SU-DHL-6 (cell line): ENCODE measurements at regions not wholly inside any gene's neighbourhood (a gene's known extent, or its start where the extent isn't known, plus 50 kb on each side); places are given as distances from the start of the nearest gene placed in this dataset.

ENCODE experiments used
- EZH2phosphoT487 ChIP-seq: fragments of 200-600 bp; sonication (generic), shearing (Covaris generic); conservative IDR thresholded peaks from 2 replicates; pipeline ENCODE4 v1.6.1; 2018; ENCODE audit warnings: mild to moderate bottlenecking, antibody characterized with exemption, low read length, moderate library complexity, mixed read lengths
- TF ChIP-seq, protein P1 (sequence below): fragments of 200-600 bp; sonication (generic); IDR thresholded peaks from one replicate; pipeline ENCODE4 v1.5.1; 2017; ENCODE audit warnings: antibody characterized with exemption, mild to moderate bottlenecking, low read length, moderate library complexity; ENCODE audit not compliant: insufficient read depth, poor library complexity, severe bottlenecking

GRCh38 chr3:31403197-31403596 is 129.5 kb upstream of the STT3B start:
- TF ChIP-seq, protein P1, sequence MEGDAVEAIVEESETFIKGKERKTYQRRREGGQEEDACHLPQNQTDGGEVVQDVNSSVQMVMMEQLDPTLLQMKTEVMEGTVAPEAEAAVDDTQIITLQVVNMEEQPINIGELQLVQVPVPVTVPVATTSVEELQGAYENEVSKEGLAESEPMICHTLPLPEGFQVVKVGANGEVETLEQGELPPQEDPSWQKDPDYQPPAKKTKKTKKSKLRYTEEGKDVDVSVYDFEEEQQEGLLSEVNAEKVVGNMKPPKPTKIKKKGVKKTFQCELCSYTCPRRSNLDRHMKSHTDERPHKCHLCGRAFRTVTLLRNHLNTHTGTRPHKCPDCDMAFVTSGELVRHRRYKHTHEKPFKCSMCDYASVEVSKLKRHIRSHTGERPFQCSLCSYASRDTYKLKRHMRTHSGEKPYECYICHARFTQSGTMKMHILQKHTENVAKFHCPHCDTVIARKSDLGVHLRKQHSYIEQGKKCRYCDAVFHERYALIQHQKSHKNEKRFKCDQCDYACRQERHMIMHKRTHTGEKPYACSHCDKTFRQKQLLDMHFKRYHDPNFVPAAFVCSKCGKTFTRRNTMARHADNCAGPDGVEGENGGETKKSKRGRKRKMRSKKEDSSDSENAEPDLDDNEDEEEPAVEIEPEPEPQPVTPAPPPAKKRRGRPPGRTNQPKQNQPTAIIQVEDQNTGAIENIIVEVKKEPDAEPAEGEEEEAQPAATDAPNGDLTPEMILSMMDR = no peak
- TF ChIP-seq EZH2phosphoT487 = no peak
